ENCODE measurements at regions not wholly inside any gene's neighbourhood (a gene's known extent, or its start where the extent isn't known, plus 50 kb on each side); places are given as distances from the start of the nearest gene placed in this dataset.

DNA sequence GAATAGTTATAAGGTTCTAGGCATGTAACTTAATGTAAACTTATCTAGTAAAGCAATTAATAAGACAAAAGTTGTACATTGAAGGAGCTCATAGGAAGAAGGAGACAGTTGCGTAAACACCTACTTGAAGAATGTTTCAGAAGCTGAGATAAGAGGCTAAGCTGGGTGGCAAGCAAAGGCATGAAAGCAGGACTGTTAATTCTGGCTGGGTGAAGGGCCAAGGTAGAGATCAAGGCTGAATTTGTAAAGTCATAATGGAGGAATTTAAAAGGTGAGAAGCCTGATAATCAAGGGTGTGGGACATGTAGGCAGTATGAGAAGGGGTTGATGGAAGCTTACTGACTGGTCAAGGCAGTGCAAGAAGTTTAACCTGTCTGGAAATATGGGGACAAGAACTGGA is 80.4 kb upstream of the TGFBR2 start:
- no peak for TF ChIP-seq CTCF (IDR thresholded peaks at IDR 0.05; ENCODE audit: poor library complexity)
- no peak for TF ChIP-seq EZH2 (IDR thresholded peaks at IDR 0.05; ENCODE audit: borderline replicate concordance)
- TF ChIP-seq EZH2phosphoT487 (IDR thresholded peaks at IDR 0.05; ENCODE audit: low read depth, severe bottlenecking, unreplicated experiment): no peak

Measured in hepatocyte (in vitro differentiated cells).